Keratinocyte (primary cell): ENCODE measurements at regions not wholly inside any gene's neighbourhood (a gene's known extent, or its start where the extent isn't known, plus 50 kb on each side); places are given as distances from the start of the nearest gene placed in this dataset.

ENCODE experiments used
- CTCF ChIP-seq, 3 experiments: IDR thresholded peaks in 1 of 3; conservative IDR thresholded peaks in 1 of 3; optimal IDR thresholded peaks in 1 of 3; 2 replicates in 2 of 3; 3 replicates in 1 of 3; pipeline versions ENCODE3 to v1.5.1; 2011; ENCODE audit warnings: low read length in 3 of 3, mild to moderate bottlenecking in 3 of 3, moderate library complexity in 2 of 3, control low read depth in 1 of 3, inconsistent platforms in 1 of 3; ENCODE audit not compliant: insufficient read depth in 2 of 3; ENCODE audit errors: extremely low read depth in 1 of 3
- EZH2 ChIP-seq: IDR thresholded peaks from one replicate; pipeline ENCODE4 v1.6.1; 2012; ENCODE audit warnings: inconsistent platforms, mild to moderate bottlenecking, low read length, moderate library complexity

- TF ChIP-seq EZH2 (no peak), CTCF (optimal IDR thresholded peaks at IDR 0.05 in 1 of 3, IDR thresholded peaks at IDR 0.05 in 1 of 3, conservative IDR thresholded peaks at IDR 0.05 in 1 of 3; ENCODE audit: extremely low read depth in 1 of 3, insufficient read depth in 2 of 3, low read length in 3 of 3) (no peak)
These were observed 389.9 kb upstream of the PTPRD start for GRCh38 chr9:11002705-11003104.
